ENCODE measurements at regions not wholly inside any gene's neighbourhood (a gene's known extent, or its start where the extent isn't known, plus 50 kb on each side); places are given as distances from the start of the nearest gene placed in this dataset.

GRCh38 chr18:56402872-56403516 is 235.4 kb downstream of the TXNL1 start:
- TF ChIP-seq CHD1 (IDR thresholded peaks at IDR 0.05; ENCODE audit: low read depth, low read length): no peak
- no peak for TF ChIP-seq POLR2A (IDR thresholded peaks at IDR 0.05; ENCODE audit: low read depth, low read length)
- TF ChIP-seq, protein P1, sequence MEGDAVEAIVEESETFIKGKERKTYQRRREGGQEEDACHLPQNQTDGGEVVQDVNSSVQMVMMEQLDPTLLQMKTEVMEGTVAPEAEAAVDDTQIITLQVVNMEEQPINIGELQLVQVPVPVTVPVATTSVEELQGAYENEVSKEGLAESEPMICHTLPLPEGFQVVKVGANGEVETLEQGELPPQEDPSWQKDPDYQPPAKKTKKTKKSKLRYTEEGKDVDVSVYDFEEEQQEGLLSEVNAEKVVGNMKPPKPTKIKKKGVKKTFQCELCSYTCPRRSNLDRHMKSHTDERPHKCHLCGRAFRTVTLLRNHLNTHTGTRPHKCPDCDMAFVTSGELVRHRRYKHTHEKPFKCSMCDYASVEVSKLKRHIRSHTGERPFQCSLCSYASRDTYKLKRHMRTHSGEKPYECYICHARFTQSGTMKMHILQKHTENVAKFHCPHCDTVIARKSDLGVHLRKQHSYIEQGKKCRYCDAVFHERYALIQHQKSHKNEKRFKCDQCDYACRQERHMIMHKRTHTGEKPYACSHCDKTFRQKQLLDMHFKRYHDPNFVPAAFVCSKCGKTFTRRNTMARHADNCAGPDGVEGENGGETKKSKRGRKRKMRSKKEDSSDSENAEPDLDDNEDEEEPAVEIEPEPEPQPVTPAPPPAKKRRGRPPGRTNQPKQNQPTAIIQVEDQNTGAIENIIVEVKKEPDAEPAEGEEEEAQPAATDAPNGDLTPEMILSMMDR (conservative IDR thresholded peaks at IDR 0.05; ENCODE audit: low read depth, low read length): no peak
- TF ChIP-seq NFE2L2 (IDR thresholded peaks at IDR 0.05; ENCODE audit: low read depth, low read length): peak; percentile 89
- no peak for TF ChIP-seq BHLHE40 (IDR thresholded peaks at IDR 0.05; ENCODE audit: low read depth, low read length)
- peak; percentile 86 for TF ChIP-seq CEBPB (IDR thresholded peaks at IDR 0.05; ENCODE audit: low read depth, low read length)
- no peak for TF ChIP-seq MXI1 (IDR thresholded peaks at IDR 0.05; ENCODE audit: borderline replicate concordance, low read depth, low read length)
- TF ChIP-seq, protein P2, sequence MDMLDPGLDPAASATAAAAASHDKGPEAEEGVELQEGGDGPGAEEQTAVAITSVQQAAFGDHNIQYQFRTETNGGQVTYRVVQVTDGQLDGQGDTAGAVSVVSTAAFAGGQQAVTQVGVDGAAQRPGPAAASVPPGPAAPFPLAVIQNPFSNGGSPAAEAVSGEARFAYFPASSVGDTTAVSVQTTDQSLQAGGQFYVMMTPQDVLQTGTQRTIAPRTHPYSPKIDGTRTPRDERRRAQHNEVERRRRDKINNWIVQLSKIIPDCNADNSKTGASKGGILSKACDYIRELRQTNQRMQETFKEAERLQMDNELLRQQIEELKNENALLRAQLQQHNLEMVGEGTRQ (IDR thresholded peaks at IDR 0.05; ENCODE audit: low read depth, low read length): no peak
- TF ChIP-seq MAZ (IDR thresholded peaks at IDR 0.05; ENCODE audit: borderline replicate concordance, low read depth, low read length): no peak
- no peak for TF ChIP-seq RAD21 (IDR thresholded peaks at IDR 0.05; ENCODE audit: low read length)
- no peak for TF ChIP-seq RFX5 (IDR thresholded peaks at IDR 0.05; ENCODE audit: low read depth, low read length)
- no peak for TF ChIP-seq RCOR1 (IDR thresholded peaks at IDR 0.05; ENCODE audit: insufficient replicate concordance, low read length)

All from IMR-90 (cell line).